ENCODE measurements at regions not wholly inside any gene's neighbourhood (a gene's known extent, or its start where the extent isn't known, plus 50 kb on each side); places are given as distances from the start of the nearest gene placed in this dataset.

DNA sequence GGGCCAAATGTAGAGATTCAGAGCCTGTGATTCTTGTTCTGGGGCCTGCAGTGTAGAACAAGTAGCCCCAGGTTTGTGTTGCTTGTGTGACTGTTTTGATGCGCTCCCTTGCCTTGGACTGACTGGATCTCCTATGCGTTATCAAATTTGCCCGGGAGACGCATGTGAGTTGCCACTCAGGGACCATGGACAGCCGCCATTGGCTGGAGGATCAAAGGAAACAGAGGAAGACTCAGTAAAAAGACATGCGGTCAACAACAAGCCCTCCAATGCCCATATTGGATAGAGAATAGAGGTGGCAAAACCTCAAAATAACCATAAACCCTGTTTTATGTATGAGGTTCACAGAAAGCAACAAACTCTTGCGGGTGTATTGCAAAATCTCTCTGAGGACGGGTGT is 327.5 kb upstream of the IGFBP7 start:
- no peak for TF ChIP-seq SNAPC5 (CRISPR knock-in tag; IDR thresholded peaks at IDR 0.05; ENCODE audit: borderline replicate concordance)
- no peak for TF ChIP-seq ZNF350 (CRISPR knock-in tag; IDR thresholded peaks at IDR 0.05; ENCODE audit: borderline replicate concordance, low read depth)
- no peak for TF ChIP-seq FOXM1 (CRISPR knock-in tag; IDR thresholded peaks at IDR 0.05)
- no peak for TF ChIP-seq CTCF (CRISPR knock-in tag; IDR thresholded peaks at IDR 0.05)
- TF ChIP-seq BRD4 (CRISPR knock-in tag; IDR thresholded peaks at IDR 0.05): no peak
- TF ChIP-seq POLR2A (IDR thresholded peaks at IDR 0.05; ENCODE audit: insufficient read depth in 1 of 2, low read depth in 2 of 2, low read length in 2 of 2): no peak
- TF ChIP-seq REST (IDR thresholded peaks at IDR 0.05; ENCODE audit: borderline replicate concordance in 1 of 2, low read depth in 1 of 2, low read length in 2 of 2): peak in 1 of 2 experiments; percentile 83; a peak in 3 of 4 replicates
- no peak for TF ChIP-seq SMARCE1 (IDR thresholded peaks at IDR 0.05; ENCODE audit: borderline replicate concordance)

All from HepG2 (cell line).